ENCODE measurements at regions not wholly inside any gene's neighbourhood (a gene's known extent, or its start where the extent isn't known, plus 50 kb on each side); places are given as distances from the start of the nearest gene placed in this dataset.

DNA sequence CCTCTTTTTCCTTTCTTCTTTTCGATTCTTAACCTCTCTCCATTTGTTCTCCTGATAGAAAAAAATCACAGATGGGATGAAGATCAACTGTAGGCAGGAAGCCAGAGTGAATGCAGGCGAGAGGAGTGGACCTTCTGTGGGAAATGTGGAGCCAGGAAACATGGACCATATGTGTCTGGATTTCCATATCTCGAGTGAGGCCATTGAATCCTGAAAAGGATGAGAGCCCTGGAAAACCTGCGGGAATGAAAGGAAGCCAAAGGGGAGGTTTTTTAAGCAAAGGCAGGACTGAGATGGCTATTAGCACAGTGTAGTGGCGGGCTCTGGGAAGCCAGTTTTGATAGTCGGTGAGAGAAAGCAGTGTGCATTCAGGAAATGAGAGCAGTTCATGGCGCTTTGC is 139.5 kb upstream of the C9orf72 start:
- DNase-seq (ENCODE audit: extremely low read depth in 1 of 4, low spot score in 3 of 4) = no peak
- no peak for TF ChIP-seq SRSF7 (optimal IDR thresholded peaks at IDR 0.05; ENCODE audit: low read depth, low read length)
- Histone ChIP-seq H2AFZ (ENCODE audit: low read depth, low read length) (no peak overlapping the region), H3K9ac (ENCODE audit: insufficient read depth in 1 of 2, low read depth in 2 of 2, low read length in 2 of 2) (no peak overlapping the region), H3K36me3 (ENCODE audit: control insufficient read depth, insufficient read depth, low read length) (no peaks in the 10 kb centered on the region), H3K27ac (ENCODE audit: extremely low read depth, low read depth, low read length) (no peak overlapping the region), H3K79me2 (ENCODE audit: control insufficient read depth, insufficient read depth, low read length) (no peaks in the 10 kb centered on the region), H3K27me3 (ENCODE audit: control insufficient read depth in 2 of 2, insufficient read depth in 2 of 2, low read length in 2 of 2) (no peaks in the 10 kb centered on the region), H4K20me1 (replicated peaks; ENCODE audit: control insufficient read depth, insufficient read depth, low read length) (no peaks in the 10 kb centered on the region), H3K4me2 (ENCODE audit: insufficient read depth, low read length) (no peak overlapping the region), H3K9me3 (replicated peaks; ENCODE audit: control insufficient read depth, insufficient read depth, low read depth, low read length) (no peaks in the 10 kb centered on the region), H3K9me1 (ENCODE audit: control insufficient read depth, insufficient read depth, low read length) (no peaks in the 10 kb centered on the region), H3K4me1 (replicated peaks in 1 of 2; ENCODE audit: control insufficient read depth in 2 of 2, insufficient read depth in 2 of 2, low read length in 2 of 2) (no peaks in the 10 kb centered on the region), H3K4me3 (no peak overlapping the region)
- FAIRE-seq = no peak
- in situ Hi-C loops (cut with MboI) (no loop called here), intact Hi-C loops (cut with micrococcal nuclease) (no loop called here)
- WGBS (ENCODE audit: insufficient coverage, low coverage, missing lambda C conversion rate) = 0% methylated on average over 4 of the region's 7 CpGs
- ATAC-seq = no peak
- POLR2A ChIA-PET = no interaction called here
- BruUV-seq (replicated peaks) = no TSS peak
- CTCF ChIA-PET (ENCODE audit: low intra/inter-chr PET ratio) = no interaction called here

DNA sequence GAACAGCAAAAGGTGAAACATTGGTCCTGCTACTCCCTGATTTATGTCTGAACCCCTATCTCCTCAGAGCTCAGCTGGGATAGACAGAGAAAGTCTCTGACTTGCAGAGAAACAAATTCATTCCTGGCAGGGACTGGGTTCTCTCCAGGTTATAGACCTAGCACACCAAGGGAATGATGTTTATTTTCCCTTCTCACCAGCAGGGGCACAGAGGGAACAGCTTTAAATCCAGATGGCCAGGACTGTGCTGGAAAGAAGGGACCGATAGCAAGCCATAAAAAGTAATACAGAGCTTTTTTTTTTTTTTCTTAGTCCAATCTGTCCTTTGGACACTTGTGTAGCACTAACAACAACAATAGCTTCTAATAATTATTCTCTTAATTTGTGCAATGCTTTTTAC is 141.1 kb upstream of the C9orf72 start:
- CTCF ChIA-PET (ENCODE audit: low intra/inter-chr PET ratio) = no interaction called here
- in situ Hi-C loops (cut with MboI) (no loop called here), intact Hi-C loops (cut with micrococcal nuclease) (no loop called here)
- Histone ChIP-seq H3K36me3 (ENCODE audit: control insufficient read depth, insufficient read depth, low read length) (no peaks in the 10 kb centered on the region), H3K27ac (ENCODE audit: extremely low read depth, low read depth, low read length) (no peak overlapping the region), H3K27me3 (ENCODE audit: control insufficient read depth in 2 of 2, insufficient read depth in 2 of 2, low read length in 2 of 2) (no peaks in the 10 kb centered on the region), H2AFZ (ENCODE audit: low read depth, low read length) (no peak overlapping the region), H3K79me2 (ENCODE audit: control insufficient read depth, insufficient read depth, low read length) (no peaks in the 10 kb centered on the region), H3K9me3 (replicated peaks; ENCODE audit: control insufficient read depth, insufficient read depth, low read depth, low read length) (no peaks in the 10 kb centered on the region), H3K9ac (ENCODE audit: insufficient read depth in 1 of 2, low read depth in 2 of 2, low read length in 2 of 2) (no peak overlapping the region), H4K20me1 (replicated peaks; ENCODE audit: control insufficient read depth, insufficient read depth, low read length) (no peaks in the 10 kb centered on the region), H3K4me3 (no peak overlapping the region), H3K9me1 (ENCODE audit: control insufficient read depth, insufficient read depth, low read length) (no peaks in the 10 kb centered on the region), H3K4me2 (ENCODE audit: insufficient read depth, low read length) (no peak overlapping the region), H3K4me1 (replicated peaks in 1 of 2; ENCODE audit: control insufficient read depth in 2 of 2, insufficient read depth in 2 of 2, low read length in 2 of 2) (no peaks in the 10 kb centered on the region)
- POLR2A ChIA-PET = no interaction called here
- ATAC-seq = no peak
- no CpG with 5 or more reads among the region's 1 CpG for WGBS (ENCODE audit: insufficient coverage, low coverage, missing lambda C conversion rate)
- no TSS peak for BruUV-seq (replicated peaks)
- no peak for FAIRE-seq
- DNase-seq (ENCODE audit: extremely low read depth in 1 of 4, low spot score in 3 of 4) = peak in 1 of 4 experiments; percentile 1
- TF ChIP-seq GABPA (tag; conservative IDR thresholded peaks at IDR 0.05; ENCODE audit: low read depth) (no peak), BCL6 (CRISPR knock-in tag; IDR thresholded peaks at IDR 0.05) (no peak), NCOR1 (IDR thresholded peaks at IDR 0.05) (no peak), GABPB2 (CRISPR knock-in tag; conservative IDR thresholded peaks at IDR 0.05) (no peak), ZC3H4 (CRISPR knock-in tag; IDR thresholded peaks at IDR 0.05; ENCODE audit: borderline replicate concordance) (no peak), NBN (IDR thresholded peaks at IDR 0.05; ENCODE audit: low read depth) (no peak), ZBED1 (IDR thresholded peaks at IDR 0.05) (no peak), ZNF239 (CRISPR knock-in tag; IDR thresholded peaks at IDR 0.05) (no peak), ZNF445 (CRISPR knock-in tag; IDR thresholded peaks at IDR 0.05; ENCODE audit: low read depth) (no peak)
- TF ChIP-seq, protein P1, sequence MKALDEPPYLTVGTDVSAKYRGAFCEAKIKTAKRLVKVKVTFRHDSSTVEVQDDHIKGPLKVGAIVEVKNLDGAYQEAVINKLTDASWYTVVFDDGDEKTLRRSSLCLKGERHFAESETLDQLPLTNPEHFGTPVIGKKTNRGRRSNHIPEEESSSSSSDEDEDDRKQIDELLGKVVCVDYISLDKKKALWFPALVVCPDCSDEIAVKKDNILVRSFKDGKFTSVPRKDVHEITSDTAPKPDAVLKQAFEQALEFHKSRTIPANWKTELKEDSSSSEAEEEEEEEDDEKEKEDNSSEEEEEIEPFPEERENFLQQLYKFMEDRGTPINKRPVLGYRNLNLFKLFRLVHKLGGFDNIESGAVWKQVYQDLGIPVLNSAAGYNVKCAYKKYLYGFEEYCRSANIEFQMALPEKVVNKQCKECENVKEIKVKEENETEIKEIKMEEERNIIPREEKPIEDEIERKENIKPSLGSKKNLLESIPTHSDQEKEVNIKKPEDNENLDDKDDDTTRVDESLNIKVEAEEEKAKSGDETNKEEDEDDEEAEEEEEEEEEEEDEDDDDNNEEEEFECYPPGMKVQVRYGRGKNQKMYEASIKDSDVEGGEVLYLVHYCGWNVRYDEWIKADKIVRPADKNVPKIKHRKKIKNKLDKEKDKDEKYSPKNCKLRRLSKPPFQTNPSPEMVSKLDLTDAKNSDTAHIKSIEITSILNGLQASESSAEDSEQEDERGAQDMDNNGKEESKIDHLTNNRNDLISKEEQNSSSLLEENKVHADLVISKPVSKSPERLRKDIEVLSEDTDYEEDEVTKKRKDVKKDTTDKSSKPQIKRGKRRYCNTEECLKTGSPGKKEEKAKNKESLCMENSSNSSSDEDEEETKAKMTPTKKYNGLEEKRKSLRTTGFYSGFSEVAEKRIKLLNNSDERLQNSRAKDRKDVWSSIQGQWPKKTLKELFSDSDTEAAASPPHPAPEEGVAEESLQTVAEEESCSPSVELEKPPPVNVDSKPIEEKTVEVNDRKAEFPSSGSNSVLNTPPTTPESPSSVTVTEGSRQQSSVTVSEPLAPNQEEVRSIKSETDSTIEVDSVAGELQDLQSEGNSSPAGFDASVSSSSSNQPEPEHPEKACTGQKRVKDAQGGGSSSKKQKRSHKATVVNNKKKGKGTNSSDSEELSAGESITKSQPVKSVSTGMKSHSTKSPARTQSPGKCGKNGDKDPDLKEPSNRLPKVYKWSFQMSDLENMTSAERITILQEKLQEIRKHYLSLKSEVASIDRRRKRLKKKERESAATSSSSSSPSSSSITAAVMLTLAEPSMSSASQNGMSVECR (CRISPR knock-in tag; IDR thresholded peaks at IDR 0.05) = no peak
- TF ChIP-seq, protein P2, sequence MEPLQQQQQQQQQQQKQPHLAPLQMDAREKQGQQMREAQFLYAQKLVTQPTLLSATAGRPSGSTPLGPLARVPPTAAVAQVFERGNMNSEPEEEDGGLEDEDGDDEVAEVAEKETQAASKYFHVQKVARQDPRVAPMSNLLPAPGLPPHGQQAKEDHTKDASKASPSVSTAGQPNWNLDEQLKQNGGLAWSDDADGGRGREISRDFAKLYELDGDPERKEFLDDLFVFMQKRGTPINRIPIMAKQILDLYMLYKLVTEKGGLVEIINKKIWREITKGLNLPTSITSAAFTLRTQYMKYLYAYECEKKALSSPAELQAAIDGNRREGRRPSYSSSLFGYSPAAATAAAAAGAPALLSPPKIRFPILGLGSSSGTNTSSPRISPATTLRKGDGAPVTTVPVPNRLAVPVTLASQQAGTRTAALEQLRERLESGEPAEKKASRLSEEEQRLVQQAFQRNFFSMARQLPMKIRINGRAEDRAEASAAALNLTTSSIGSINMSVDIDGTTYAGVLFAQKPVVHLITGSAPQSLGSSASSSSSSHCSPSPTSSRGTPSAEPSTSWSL (CRISPR knock-in tag; IDR thresholded peaks at IDR 0.05; ENCODE audit: borderline replicate concordance) = no peak

All from K562 (cell line).